ENCODE measurements at regions not wholly inside any gene's neighbourhood (a gene's known extent, or its start where the extent isn't known, plus 50 kb on each side); places are given as distances from the start of the nearest gene placed in this dataset.

DNA sequence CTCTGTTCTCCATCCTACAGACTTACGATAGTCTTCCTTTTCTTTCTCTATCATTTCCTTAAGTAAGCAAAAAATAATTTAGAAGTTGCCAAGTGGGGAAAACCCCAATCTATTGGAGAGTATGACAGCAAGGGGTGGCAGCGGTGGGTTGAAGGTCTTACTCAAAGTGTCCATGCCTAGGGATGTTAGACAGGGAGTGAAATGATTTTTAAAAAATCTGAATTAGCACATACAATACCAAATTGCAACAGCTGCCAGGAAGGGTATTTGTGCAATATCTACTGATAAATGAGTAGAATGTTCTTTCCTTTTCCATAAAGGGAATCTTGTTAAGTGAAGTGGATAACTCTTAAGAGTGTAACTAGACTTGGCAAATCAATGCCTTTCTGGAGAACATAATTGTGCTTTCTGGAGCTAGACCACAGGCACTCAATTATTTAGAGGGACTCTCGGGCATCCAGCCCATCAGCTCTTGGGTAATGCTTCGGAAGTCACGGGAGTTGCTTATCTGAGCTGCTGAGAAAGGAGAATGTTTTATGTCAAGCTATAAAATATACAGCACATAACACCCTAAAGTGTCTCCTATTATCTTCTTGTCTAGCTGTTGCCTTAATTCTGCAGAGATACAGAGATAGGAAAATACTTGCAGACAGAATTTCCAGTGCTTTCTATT lies 151.5 kb downstream of the KCNJ2 start:
- H3K27ac ChIP-seq (ENCODE audit: low read depth): no peak overlapping the region
- H3K9me2 ChIP-seq (ENCODE audit: insufficient read depth): no peaks in the 10 kb centered on the region
- Mint-ChIP-seq H3K27me3 (ENCODE audit: insufficient read depth, low read depth, poor library complexity) (peaks cover 11% of the 10 kb centered on the region), H3K4me3 (no peak overlapping the region), H3K4me1 (peaks cover 3% of the 10 kb centered on the region; the same call in 2 of the 3 replicates), H3K36me3 (ENCODE audit: low read depth) (no peaks in the 10 kb centered on the region), H3K27ac (no peak overlapping the region), H3K9me3 (no peaks in the 10 kb centered on the region)
- no peak overlapping the region for H3K4me2 ChIP-seq
- no peak for ATAC-seq
- no peaks in the 10 kb centered on the region for H3K27me3 ChIP-seq (ENCODE audit: insufficient read depth)
- no peak overlapping the region for H3K4me3 ChIP-seq
- TF ChIP-seq, protein P1, sequence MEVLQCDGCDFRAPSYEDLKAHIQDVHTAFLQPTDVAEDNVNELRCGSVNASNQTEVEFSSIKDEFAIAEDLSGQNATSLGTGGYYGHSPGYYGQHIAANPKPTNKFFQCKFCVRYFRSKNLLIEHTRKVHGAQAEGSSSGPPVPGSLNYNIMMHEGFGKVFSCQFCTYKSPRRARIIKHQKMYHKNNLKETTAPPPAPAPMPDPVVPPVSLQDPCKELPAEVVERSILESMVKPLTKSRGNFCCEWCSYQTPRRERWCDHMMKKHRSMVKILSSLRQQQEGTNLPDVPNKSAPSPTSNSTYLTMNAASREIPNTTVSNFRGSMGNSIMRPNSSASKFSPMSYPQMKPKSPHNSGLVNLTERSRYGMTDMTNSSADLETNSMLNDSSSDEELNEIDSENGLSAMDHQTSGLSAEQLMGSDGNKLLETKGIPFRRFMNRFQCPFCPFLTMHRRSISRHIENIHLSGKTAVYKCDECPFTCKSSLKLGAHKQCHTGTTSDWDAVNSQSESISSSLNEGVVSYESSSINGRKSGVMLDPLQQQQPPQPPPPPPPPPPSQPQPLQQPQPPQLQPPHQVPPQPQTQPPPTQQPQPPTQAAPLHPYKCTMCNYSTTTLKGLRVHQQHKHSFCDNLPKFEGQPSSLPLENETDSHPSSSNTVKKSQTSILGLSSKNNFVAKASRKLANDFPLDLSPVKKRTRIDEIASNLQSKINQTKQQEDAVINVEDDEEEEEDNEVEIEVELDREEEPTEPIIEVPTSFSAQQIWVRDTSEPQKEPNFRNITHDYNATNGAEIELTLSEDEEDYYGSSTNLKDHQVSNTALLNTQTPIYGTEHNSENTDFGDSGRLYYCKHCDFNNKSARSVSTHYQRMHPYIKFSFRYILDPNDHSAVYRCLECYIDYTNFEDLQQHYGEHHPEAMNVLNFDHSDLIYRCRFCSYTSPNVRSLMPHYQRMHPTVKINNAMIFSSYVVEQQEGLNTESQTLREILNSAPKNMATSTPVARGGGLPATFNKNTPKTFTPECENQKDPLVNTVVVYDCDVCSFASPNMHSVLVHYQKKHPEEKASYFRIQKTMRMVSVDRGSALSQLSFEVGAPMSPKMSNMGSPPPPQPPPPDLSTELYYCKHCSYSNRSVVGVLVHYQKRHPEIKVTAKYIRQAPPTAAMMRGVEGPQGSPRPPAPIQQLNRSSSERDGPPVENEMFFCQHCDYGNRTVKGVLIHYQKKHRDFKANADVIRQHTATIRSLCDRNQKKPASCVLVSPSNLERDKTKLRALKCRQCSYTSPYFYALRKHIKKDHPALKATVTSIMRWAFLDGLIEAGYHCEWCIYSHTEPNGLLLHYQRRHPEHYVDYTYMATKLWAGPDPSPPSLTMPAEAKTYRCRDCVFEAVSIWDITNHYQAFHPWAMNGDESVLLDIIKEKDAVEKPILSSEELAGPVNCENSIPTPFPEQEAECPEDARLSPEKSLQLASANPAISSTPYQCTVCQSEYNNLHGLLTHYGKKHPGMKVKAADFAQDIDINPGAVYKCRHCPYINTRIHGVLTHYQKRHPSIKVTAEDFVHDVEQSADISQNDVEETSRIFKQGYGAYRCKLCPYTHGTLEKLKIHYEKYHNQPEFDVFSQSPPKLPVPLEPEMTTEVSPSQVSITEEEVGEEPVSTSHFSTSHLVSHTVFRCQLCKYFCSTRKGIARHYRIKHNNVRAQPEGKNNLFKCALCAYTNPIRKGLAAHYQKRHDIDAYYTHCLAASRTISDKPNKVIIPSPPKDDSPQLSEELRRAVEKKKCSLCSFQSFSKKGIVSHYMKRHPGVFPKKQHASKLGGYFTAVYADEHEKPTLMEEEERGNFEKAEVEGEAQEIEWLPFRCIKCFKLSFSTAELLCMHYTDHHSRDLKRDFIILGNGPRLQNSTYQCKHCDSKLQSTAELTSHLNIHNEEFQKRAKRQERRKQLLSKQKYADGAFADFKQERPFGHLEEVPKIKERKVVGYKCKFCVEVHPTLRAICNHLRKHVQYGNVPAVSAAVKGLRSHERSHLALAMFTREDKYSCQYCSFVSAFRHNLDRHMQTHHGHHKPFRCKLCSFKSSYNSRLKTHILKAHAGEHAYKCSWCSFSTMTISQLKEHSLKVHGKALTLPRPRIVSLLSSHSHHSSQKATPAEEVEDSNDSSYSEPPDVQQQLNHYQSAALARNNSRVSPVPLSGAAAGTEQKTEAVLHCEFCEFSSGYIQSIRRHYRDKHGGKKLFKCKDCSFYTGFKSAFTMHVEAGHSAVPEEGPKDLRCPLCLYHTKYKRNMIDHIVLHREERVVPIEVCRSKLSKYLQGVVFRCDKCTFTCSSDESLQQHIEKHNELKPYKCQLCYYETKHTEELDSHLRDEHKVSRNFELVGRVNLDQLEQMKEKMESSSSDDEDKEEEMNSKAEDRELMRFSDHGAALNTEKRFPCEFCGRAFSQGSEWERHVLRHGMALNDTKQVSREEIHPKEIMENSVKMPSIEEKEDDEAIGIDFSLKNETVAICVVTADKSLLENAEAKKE (CRISPR knock-in tag; IDR thresholded peaks at IDR 0.05): no peak
- H3K36me3 ChIP-seq (ENCODE audit: insufficient read depth): no peaks in the 10 kb centered on the region
- H3F3A ChIP-seq (replicated peaks; ENCODE audit: low read depth): no peaks in the 10 kb centered on the region
- no peak overlapping the region for H2AFZ ChIP-seq
- DNase-seq (ENCODE audit: low spot score): no peak
- H3K4me1 ChIP-seq (ENCODE audit: insufficient read depth): no peaks in the 10 kb centered on the region
- no peaks in the 10 kb centered on the region for H4K20me1 ChIP-seq (replicated peaks; ENCODE audit: insufficient read depth)
- no peaks in the 10 kb centered on the region for H3K79me2 ChIP-seq (replicated peaks; ENCODE audit: insufficient read depth)

DNA sequence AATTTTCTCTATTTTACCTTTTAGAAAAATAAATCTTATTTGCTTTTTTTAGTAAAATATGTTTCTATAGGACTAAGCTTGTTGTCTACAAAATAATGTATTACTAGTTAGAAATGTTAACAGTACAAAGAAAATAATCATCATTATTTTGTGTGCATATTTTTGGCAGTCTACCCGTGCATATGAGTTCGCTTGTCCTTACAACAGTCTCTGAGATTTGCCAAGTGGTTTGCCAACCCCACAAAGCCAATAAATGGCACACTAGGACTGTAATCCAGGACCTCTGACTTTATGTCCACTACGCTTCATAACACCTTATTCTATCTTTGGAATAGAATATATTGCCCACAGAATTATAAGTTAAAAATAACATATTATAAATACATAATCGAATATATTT lies 152.0 kb downstream of the KCNJ2 start:
- Histone ChIP-seq H3K27me3 (ENCODE audit: insufficient read depth) (no peaks in the 10 kb centered on the region), H3K4me2 (no peak overlapping the region), H4K20me1 (replicated peaks; ENCODE audit: insufficient read depth) (no peaks in the 10 kb centered on the region), H3K9me2 (ENCODE audit: insufficient read depth) (no peaks in the 10 kb centered on the region), H3K4me1 (ENCODE audit: insufficient read depth) (no peaks in the 10 kb centered on the region; the same call in 1 of the 2 replicates), H3F3A (replicated peaks; ENCODE audit: low read depth) (no peaks in the 10 kb centered on the region), H3K79me2 (replicated peaks; ENCODE audit: insufficient read depth) (no peaks in the 10 kb centered on the region), H3K27ac (ENCODE audit: low read depth) (no peak overlapping the region), H3K36me3 (ENCODE audit: insufficient read depth) (no peaks in the 10 kb centered on the region), H2AFZ (no peak overlapping the region), H3K4me3 (no peak overlapping the region)
- H3K27me3 Mint-ChIP-seq (ENCODE audit: insufficient read depth, low read depth, poor library complexity): peaks cover 11% of the 10 kb centered on the region
- H3K4me3 Mint-ChIP-seq: no peak overlapping the region
- no peak for ATAC-seq
- peaks cover 5% of the 10 kb centered on the region for H3K4me1 Mint-ChIP-seq
- no peak for DNase-seq (ENCODE audit: low spot score)
- no peak overlapping the region for H3K27ac Mint-ChIP-seq
- no peaks in the 10 kb centered on the region for H3K9me3 Mint-ChIP-seq
- H3K36me3 Mint-ChIP-seq (ENCODE audit: low read depth): no peaks in the 10 kb centered on the region
- TF ChIP-seq, protein P1 (CRISPR knock-in tag; IDR thresholded peaks at IDR 0.05): no peak
- TF ChIP-seq EZH2phosphoT487 (IDR thresholded peaks at IDR 0.05; ENCODE audit: unreplicated experiment) (no peak), NANOG (IDR thresholded peaks at IDR 0.05; ENCODE audit: borderline replicate concordance) (no peak), JUNB (IDR thresholded peaks at IDR 0.05; ENCODE audit: unreplicated experiment) (no peak)

Measured in GM23338 (cell line).